ENCODE measurements at regions not wholly inside any gene's neighbourhood (a gene's known extent, or its start where the extent isn't known, plus 50 kb on each side); places are given as distances from the start of the nearest gene placed in this dataset.

GRCh38 chr5:87069311-87069710 is 198.4 kb upstream of the RASA1 start:
- DNase-seq = no peak

GRCh38 chr5:87069974-87070608 is 197.6 kb upstream of the RASA1 start:
- DNase-seq = peak; percentile 38 to 63

GRCh38 chr5:87074072-87074471 is 193.6 kb upstream of the RASA1 start:
- DNase-seq = no peak

GRCh38 chr5:87074934-87075541 is 192.6 kb upstream of the RASA1 start:
- DNase-seq = no peak

GRCh38 chr5:87076411-87076810 is 191.3 kb upstream of the RASA1 start:
- DNase-seq = no peak

GRCh38 chr5:87076931-87077330 is 190.8 kb upstream of the RASA1 start:
- DNase-seq = no peak

GRCh38 chr5:87079219-87079618 is 188.5 kb upstream of the RASA1 start:
- no peak for DNase-seq

- peak; percentile 76 to 84 for DNase-seq
These were observed 186.7 kb upstream of the RASA1 start for GRCh38 chr5:87081016-87081415.

- peak; percentile 87 to 92 for DNase-seq
These were observed 185.9 kb upstream of the RASA1 start for GRCh38 chr5:87081511-87082372.

GRCh38 chr5:87094347-87094746 is 173.3 kb upstream of the RASA1 start:
- DNase-seq = no peak

GRCh38 chr5:87094833-87095232 is 172.8 kb upstream of the RASA1 start:
- DNase-seq = no peak

GRCh38 chr5:87095787-87096186 is 171.9 kb upstream of the RASA1 start:
- DNase-seq = no peak

GRCh38 chr5:87097664-87098063 is 170.0 kb upstream of the RASA1 start:
- no peak for DNase-seq

GRCh38 chr5:87099291-87099839 is 168.3 kb upstream of the RASA1 start:
- DNase-seq = no peak

- DNase-seq = no peak
These were observed 167.7 kb upstream of the RASA1 start for GRCh38 chr5:87099968-87100367.

- DNase-seq = no peak
These were observed 166.4 kb upstream of the RASA1 start for GRCh38 chr5:87101321-87101720.

- DNase-seq = no peak
These were observed 164.8 kb upstream of the RASA1 start for GRCh38 chr5:87102841-87103240.

GRCh38 chr5:87103616-87104287 is 163.9 kb upstream of the RASA1 start:
- peak; percentile 41 to 50 for DNase-seq

GRCh38 chr5:87105577-87105976 is 162.1 kb upstream of the RASA1 start:
- no peak for DNase-seq

- peak; percentile 23 to 31 for DNase-seq
These were observed 157.9 kb upstream of the RASA1 start for GRCh38 chr5:87109746-87110145.

- no peak for DNase-seq
These were observed 157.0 kb upstream of the RASA1 start for GRCh38 chr5:87110721-87111120.

GRCh38 chr5:87113861-87114260 is 153.8 kb upstream of the RASA1 start:
- DNase-seq = no peak

GRCh38 chr5:87114631-87115030 is 153.1 kb upstream of the RASA1 start:
- DNase-seq = no peak

Measured in inflammatory macrophage treated with lipopolysaccharide for 1 hour (primary cell).